GM04503 (cell line): ENCODE measurements at regions not wholly inside any gene's neighbourhood (a gene's known extent, or its start where the extent isn't known, plus 50 kb on each side); places are given as distances from the start of the nearest gene placed in this dataset.
"Not testable (repeated sequence)": the region's sequence is repeated elsewhere in the genome, so short reads cannot be mapped to it uniquely, and the experiment has no call there.

Source experiments
- DNase-seq: peaks from one replicate; pipeline ENCODE4 v3.0.0-alpha.2; 2012; ENCODE audit warnings: low read depth

GRCh38 chr9:79387101-79387835 lies 184.5 kb upstream of the TLE4 start:
- DNase-seq, result no peak

GRCh38 chr9:79390077-79390698 lies 181.6 kb upstream of the TLE4 start:
- DNase-seq, result peak; percentile 71

- DNase-seq, result no peak
Observed at GRCh38 chr9:79390781-79391770, 180.7 kb upstream of the TLE4 start.

- no peak for DNase-seq
Observed at GRCh38 chr9:79395228-79395627, 176.5 kb upstream of the TLE4 start.

- no peak for DNase-seq
Observed at GRCh38 chr9:79395755-79396154, 176.0 kb upstream of the TLE4 start.

- no peak for DNase-seq
Observed at GRCh38 chr9:79396168-79396567, 175.6 kb upstream of the TLE4 start.

- no peak for DNase-seq
Observed at GRCh38 chr9:79403495-79403894, 168.3 kb upstream of the TLE4 start.

GRCh38 chr9:79408200-79408599 lies 163.6 kb upstream of the TLE4 start:
- no peak for DNase-seq

- peak; percentile 66 for DNase-seq
Observed at GRCh38 chr9:79408617-79409016, 163.1 kb upstream of the TLE4 start.

GRCh38 chr9:79409182-79409823 lies 162.5 kb upstream of the TLE4 start:
- DNase-seq, result no peak

GRCh38 chr9:79425840-79426239 lies 145.9 kb upstream of the TLE4 start:
- DNase-seq, result no peak

GRCh38 chr9:79428422-79428821 lies 143.3 kb upstream of the TLE4 start:
- DNase-seq, result no peak

GRCh38 chr9:79430619-79431018 lies 141.1 kb upstream of the TLE4 start:
- no peak for DNase-seq

- no peak for DNase-seq
Observed at GRCh38 chr9:79431019-79431679, 140.6 kb upstream of the TLE4 start.

- no peak for DNase-seq
Observed at GRCh38 chr9:79432485-79432884, 139.3 kb upstream of the TLE4 start.

GRCh38 chr9:79433703-79434102 lies 138.1 kb upstream of the TLE4 start:
- no peak for DNase-seq

GRCh38 chr9:79439221-79439620 lies 132.5 kb upstream of the TLE4 start:
- not testable (repeated sequence) for DNase-seq

- no peak for DNase-seq
Observed at GRCh38 chr9:79446523-79447307, 125.0 kb upstream of the TLE4 start.

GRCh38 chr9:79447308-79447605 lies 124.5 kb upstream of the TLE4 start:
- no peak for DNase-seq

GRCh38 chr9:79447762-79448161 lies 124.0 kb upstream of the TLE4 start:
- DNase-seq, result no peak

GRCh38 chr9:79452265-79452664 lies 119.5 kb upstream of the TLE4 start:
- no peak for DNase-seq
